ENCODE measurements at regions not wholly inside any gene's neighbourhood (a gene's known extent, or its start where the extent isn't known, plus 50 kb on each side); places are given as distances from the start of the nearest gene placed in this dataset.
A peak's percentile ranks its signal among the peaks of the same experiment; 100 is the strongest.

DNA sequence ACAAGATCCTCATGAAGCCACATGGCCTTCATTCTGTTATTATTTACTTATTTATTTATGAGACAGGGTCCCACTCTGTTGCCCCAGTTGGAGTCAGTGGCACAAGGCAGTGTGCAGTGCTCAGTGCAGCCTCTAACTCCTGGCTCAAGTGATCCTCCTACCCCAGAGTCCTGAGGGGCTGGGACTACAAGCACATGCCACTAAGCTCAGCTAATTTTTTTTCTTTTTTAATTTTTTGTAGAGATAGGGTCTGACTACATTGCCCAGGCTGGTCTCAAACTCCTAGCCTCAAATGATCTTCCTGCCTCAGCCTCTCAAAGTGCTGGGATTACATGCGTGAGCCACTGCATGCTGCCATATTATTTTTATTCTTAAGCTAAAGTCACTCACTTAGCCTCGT lies 241.4 kb downstream of the UQCRFS1 start:
- no peak overlapping the region for H3K27ac ChIP-seq (ENCODE audit: extremely low read depth, low read depth, low read length)
- H3K9me3 ChIP-seq (ENCODE audit: control insufficient read depth, insufficient read depth, low read depth, low read length): no peaks in the 10 kb centered on the region; the same call in 1 of the 2 replicates
- TF ChIP-seq ZNF544 (tag by site-specific recombination; IDR thresholded peaks at IDR 0.05) (no peak), ZNF488 (tag by site-specific recombination; IDR thresholded peaks at IDR 0.05) (no peak), ZNF48 (tag by site-specific recombination; IDR thresholded peaks at IDR 0.05) (no peak), ZNF521 (tag by site-specific recombination; IDR thresholded peaks at IDR 0.05) (no peak), ZNF843 (tag by site-specific recombination; IDR thresholded peaks at IDR 0.05) (no peak), ZNF302 (tag by site-specific recombination; IDR thresholded peaks at IDR 0.05; ENCODE audit: low read depth) (no peak), ZNF354C (tag by site-specific recombination; IDR thresholded peaks at IDR 0.05; ENCODE audit: borderline replicate concordance, low read depth) (no peak), ZNF121 (tag by site-specific recombination; IDR thresholded peaks at IDR 0.05) (peak; percentile 95)
- H3K36me3 ChIP-seq (ENCODE audit: control insufficient read depth in 2 of 2, insufficient read depth in 1 of 2, low read length in 2 of 2): no peaks in the 10 kb centered on the region
- POLR2A ChIA-PET: no interaction called here
- CTCF ChIA-PET: interaction anchor here (1.0 to 1.8 kb wide), 2 partner anchors 15 to 235 kb away, joined by 4 to 10 read pairs; no protein-coding TSS in a partner anchor
- H3K4me3 ChIP-seq (ENCODE audit: low read depth, low read length): no peak overlapping the region
- peaks cover 24% of the 10 kb centered on the region for H3K4me1 ChIP-seq (ENCODE audit: control insufficient read depth, insufficient read depth, low read length)

DNA sequence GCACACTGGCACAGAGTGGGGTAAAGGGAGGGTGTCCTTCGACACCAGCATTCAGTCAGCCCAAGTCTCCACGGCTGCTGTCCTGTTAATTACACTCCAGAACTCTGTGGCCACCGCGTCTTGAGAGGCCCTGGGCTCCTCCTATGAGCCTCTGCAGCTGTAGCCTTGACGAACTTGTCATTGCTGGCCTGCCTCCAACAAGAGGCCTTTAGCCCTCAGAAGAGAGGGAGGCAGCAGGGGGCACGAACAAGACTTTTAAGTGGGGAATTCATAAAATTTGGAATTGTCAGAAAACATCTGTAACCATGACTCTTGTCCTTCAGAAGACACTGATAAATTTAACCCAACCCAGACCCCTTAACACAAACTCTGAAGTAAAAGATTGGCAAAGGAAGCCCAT lies 241.9 kb downstream of the UQCRFS1 start:
- ChIA-PET CTCF (interaction anchor here (0.6 to 1.0 kb wide), 2 partner anchors 195 to 234 kb away, joined by 3 to 4 read pairs; no protein-coding TSS in a partner anchor), POLR2A (no interaction called here)
- H3K27ac ChIP-seq (ENCODE audit: extremely low read depth, low read depth, low read length): no peak overlapping the region
- H3K4me1 ChIP-seq (ENCODE audit: control insufficient read depth, insufficient read depth, low read length): peaks cover 24% of the 10 kb centered on the region
- TF ChIP-seq ZNF549 (tag by site-specific recombination; IDR thresholded peaks at IDR 0.05) (0 out of 2 replicates have a peak, but pooled peaks have one; percentile 40), GLIS1 (tag by site-specific recombination; IDR thresholded peaks at IDR 0.05) (peak; percentile 32), IKZF3 (tag by site-specific recombination; IDR thresholded peaks at IDR 0.05) (no peak)
- no peaks in the 10 kb centered on the region for H3K36me3 ChIP-seq (ENCODE audit: control insufficient read depth in 2 of 2, insufficient read depth in 1 of 2, low read length in 2 of 2)
- no peaks in the 10 kb centered on the region; the same call in 1 of the 2 replicates for H3K9me3 ChIP-seq (ENCODE audit: control insufficient read depth, insufficient read depth, low read depth, low read length)
- no peak overlapping the region for H3K4me3 ChIP-seq (ENCODE audit: low read depth, low read length)

DNA sequence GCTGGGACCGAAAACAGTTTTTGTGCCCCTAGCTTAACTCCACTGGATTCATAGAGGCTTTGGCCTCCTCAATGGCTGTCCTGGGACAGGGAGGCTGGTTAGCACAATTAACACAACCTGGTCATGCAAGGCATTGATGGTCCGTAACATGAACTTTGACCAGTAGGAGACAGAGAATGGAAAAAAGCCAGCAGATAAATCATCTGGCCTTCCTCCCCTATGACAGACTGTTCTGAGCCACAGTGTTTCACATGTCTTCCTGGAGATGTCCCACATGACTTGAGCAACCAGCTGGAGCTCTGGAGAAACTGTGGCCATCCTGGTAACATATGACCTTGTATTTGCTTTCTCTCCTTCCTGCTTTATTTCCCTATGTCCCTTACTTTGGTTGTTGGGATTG lies 244.2 kb downstream of the UQCRFS1 start:
- H3K36me3 ChIP-seq (ENCODE audit: control insufficient read depth in 2 of 2, insufficient read depth in 1 of 2, low read length in 2 of 2): no peaks in the 10 kb centered on the region
- CTCF ChIA-PET: no interaction called here
- POLR2A ChIA-PET: no interaction called here
- no peak overlapping the region for H3K4me3 ChIP-seq (ENCODE audit: low read depth, low read length)
- H3K27ac ChIP-seq (ENCODE audit: extremely low read depth, low read depth, low read length): no peak overlapping the region
- peaks cover 24% of the 10 kb centered on the region for H3K4me1 ChIP-seq (ENCODE audit: control insufficient read depth, insufficient read depth, low read length)
- H3K9me3 ChIP-seq (ENCODE audit: control insufficient read depth, insufficient read depth, low read depth, low read length): no peaks in the 10 kb centered on the region; the same call in 1 of the 2 replicates
- TF ChIP-seq SP7 (tag by site-specific recombination; IDR thresholded peaks at IDR 0.05) (no peak), ZNF843 (tag by site-specific recombination; IDR thresholded peaks at IDR 0.05) (no peak), ATF2 (tag by site-specific recombination; IDR thresholded peaks at IDR 0.05; ENCODE audit: low read depth) (no peak), PRDM1 (tag by site-specific recombination; IDR thresholded peaks at IDR 0.05) (no peak), ZNF138 (tag by site-specific recombination; IDR thresholded peaks at IDR 0.05; ENCODE audit: borderline replicate concordance) (no peak), ZNF169 (tag by site-specific recombination; IDR thresholded peaks at IDR 0.05) (no peak), ZNF654 (tag by site-specific recombination; IDR thresholded peaks at IDR 0.05; ENCODE audit: low read depth) (no peak), ZNF670 (tag by site-specific recombination; IDR thresholded peaks at IDR 0.05; ENCODE audit: low read depth) (no peak), ZNF391 (tag by site-specific recombination; IDR thresholded peaks at IDR 0.05; ENCODE audit: borderline replicate concordance, low read depth) (no peak), ZNF692 (tag by site-specific recombination; IDR thresholded peaks at IDR 0.05) (no peak), ZNF354C (tag by site-specific recombination; IDR thresholded peaks at IDR 0.05; ENCODE audit: borderline replicate concordance, low read depth) (no peak)
- TF ChIP-seq, protein P1, sequence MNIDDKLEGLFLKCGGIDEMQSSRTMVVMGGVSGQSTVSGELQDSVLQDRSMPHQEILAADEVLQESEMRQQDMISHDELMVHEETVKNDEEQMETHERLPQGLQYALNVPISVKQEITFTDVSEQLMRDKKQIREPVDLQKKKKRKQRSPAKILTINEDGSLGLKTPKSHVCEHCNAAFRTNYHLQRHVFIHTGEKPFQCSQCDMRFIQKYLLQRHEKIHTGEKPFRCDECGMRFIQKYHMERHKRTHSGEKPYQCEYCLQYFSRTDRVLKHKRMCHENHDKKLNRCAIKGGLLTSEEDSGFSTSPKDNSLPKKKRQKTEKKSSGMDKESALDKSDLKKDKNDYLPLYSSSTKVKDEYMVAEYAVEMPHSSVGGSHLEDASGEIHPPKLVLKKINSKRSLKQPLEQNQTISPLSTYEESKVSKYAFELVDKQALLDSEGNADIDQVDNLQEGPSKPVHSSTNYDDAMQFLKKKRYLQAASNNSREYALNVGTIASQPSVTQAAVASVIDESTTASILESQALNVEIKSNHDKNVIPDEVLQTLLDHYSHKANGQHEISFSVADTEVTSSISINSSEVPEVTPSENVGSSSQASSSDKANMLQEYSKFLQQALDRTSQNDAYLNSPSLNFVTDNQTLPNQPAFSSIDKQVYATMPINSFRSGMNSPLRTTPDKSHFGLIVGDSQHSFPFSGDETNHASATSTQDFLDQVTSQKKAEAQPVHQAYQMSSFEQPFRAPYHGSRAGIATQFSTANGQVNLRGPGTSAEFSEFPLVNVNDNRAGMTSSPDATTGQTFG (tag by site-specific recombination; IDR thresholded peaks at IDR 0.05; ENCODE audit: borderline replicate concordance): no peak
- TF ChIP-seq, protein P2, sequence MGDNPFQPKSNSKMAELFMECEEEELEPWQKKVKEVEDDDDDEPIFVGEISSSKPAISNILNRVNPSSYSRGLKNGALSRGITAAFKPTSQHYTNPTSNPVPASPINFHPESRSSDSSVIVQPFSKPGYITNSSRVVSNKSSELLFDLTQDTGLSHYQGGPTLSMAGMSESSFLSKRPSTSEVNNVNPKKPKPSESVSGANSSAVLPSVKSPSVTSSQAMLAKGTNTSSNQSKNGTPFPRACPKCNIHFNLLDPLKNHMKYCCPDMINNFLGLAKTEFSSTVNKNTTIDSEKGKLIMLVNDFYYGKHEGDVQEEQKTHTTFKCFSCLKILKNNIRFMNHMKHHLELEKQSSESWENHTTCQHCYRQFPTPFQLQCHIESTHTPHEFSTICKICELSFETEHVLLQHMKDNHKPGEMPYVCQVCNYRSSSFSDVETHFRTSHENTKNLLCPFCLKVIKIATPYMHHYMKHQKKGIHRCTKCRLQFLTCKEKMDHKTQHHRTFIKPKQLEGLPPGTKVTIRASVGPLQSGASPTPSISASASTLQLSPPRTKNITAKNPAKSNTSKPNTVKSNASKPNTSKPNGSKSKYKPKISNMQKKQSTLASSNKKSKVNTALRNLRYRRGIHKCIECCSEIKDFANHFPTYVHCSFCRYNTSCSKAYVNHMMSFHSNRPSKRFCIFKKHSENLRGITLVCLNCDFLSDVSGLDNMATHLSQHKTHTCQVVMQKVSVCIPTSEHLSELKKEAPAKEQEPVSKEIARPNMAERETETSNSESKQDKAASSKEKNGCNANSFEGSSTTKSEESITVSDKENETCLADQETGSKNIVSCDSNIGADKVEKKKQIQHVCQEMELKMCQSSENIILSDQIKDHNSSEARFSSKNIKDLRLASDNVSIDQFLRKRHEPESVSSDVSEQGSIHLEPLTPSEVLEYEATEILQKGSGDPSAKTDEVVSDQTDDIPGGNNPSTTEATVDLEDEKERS (tag by site-specific recombination; IDR thresholded peaks at IDR 0.05): no peak
